ENCODE measurements at regions not wholly inside any gene's neighbourhood (a gene's known extent, or its start where the extent isn't known, plus 50 kb on each side); places are given as distances from the start of the nearest gene placed in this dataset.

GRCh38 chr12:24551163-24551786, 397.6 kb downstream of the BCAT1 start:
- TF ChIP-seq FOXK2 (IDR thresholded peaks at IDR 0.05) (no peak), SP1 (IDR thresholded peaks at IDR 0.05) (no peak)
